ENCODE measurements at regions not wholly inside any gene's neighbourhood (a gene's known extent, or its start where the extent isn't known, plus 50 kb on each side); places are given as distances from the start of the nearest gene placed in this dataset.

DNA sequence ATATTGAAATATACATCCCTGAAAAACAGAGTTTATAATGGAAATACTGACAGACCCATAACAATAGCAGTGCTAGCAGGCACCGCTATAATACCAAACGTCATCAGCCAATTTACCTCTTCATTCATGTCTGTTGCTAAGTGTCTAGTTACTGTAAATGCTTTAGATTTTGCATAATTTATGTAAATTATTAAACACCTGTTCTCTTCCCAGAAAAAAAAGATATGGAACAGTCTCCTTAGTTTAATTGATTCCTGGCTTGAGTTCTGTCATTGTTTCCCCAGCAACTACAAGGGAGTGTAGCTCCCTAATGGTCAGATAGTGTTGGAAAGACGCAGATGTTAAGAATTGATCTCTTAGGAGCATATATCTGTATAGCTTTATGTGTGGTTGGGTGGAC is 817.9 kb upstream of the ADGRL2 start:
- Histone ChIP-seq H4K20me1 (ENCODE audit: insufficient read depth) (no peaks in the 10 kb centered on the region), H3K9me2 (ENCODE audit: insufficient read depth, low read length) (no peaks in the 10 kb centered on the region), H3K27me3 (ENCODE audit: insufficient read depth, low read depth, low read length) (no peaks in the 10 kb centered on the region), H3K4me2 (ENCODE audit: low read length) (no peak overlapping the region), H3K9me3 (ENCODE audit: low read length) (no peaks in the 10 kb centered on the region), H3K9ac (ENCODE audit: low read length) (no peak overlapping the region), H3F3A (ENCODE audit: insufficient read depth, low read length, poor library complexity, severe bottlenecking) (no peaks in the 10 kb centered on the region), H3K36me3 (ENCODE audit: insufficient read depth, low read length) (no peaks in the 10 kb centered on the region), H2AFZ (ENCODE audit: low read depth, low read length) (no peak overlapping the region), H3K79me2 (replicated peaks; ENCODE audit: insufficient read depth, low read length) (no peaks in the 10 kb centered on the region), H3K4me3 (ENCODE audit: low read length) (no peak overlapping the region), H3K27ac (ENCODE audit: low read length) (peak overlapping the region; percentile 77)
- TF ChIP-seq EP300 (conservative IDR thresholded peaks at IDR 0.05; ENCODE audit: poor library complexity, severe bottlenecking) (peak; percentile 44), POLR2AphosphoS5 (IDR thresholded peaks at IDR 0.05) (peak; percentile 24), RAD21 (conservative IDR thresholded peaks at IDR 0.05) (no peak), MXI1 (conservative IDR thresholded peaks at IDR 0.05; ENCODE audit: poor library complexity, severe bottlenecking) (no peak)
- TF ChIP-seq, protein P1, sequence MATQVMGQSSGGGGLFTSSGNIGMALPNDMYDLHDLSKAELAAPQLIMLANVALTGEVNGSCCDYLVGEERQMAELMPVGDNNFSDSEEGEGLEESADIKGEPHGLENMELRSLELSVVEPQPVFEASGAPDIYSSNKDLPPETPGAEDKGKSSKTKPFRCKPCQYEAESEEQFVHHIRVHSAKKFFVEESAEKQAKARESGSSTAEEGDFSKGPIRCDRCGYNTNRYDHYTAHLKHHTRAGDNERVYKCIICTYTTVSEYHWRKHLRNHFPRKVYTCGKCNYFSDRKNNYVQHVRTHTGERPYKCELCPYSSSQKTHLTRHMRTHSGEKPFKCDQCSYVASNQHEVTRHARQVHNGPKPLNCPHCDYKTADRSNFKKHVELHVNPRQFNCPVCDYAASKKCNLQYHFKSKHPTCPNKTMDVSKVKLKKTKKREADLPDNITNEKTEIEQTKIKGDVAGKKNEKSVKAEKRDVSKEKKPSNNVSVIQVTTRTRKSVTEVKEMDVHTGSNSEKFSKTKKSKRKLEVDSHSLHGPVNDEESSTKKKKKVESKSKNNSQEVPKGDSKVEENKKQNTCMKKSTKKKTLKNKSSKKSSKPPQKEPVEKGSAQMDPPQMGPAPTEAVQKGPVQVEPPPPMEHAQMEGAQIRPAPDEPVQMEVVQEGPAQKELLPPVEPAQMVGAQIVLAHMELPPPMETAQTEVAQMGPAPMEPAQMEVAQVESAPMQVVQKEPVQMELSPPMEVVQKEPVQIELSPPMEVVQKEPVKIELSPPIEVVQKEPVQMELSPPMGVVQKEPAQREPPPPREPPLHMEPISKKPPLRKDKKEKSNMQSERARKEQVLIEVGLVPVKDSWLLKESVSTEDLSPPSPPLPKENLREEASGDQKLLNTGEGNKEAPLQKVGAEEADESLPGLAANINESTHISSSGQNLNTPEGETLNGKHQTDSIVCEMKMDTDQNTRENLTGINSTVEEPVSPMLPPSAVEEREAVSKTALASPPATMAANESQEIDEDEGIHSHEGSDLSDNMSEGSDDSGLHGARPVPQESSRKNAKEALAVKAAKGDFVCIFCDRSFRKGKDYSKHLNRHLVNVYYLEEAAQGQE (IDR thresholded peaks at IDR 0.05; ENCODE audit: borderline replicate concordance): peak; percentile 65

DNA sequence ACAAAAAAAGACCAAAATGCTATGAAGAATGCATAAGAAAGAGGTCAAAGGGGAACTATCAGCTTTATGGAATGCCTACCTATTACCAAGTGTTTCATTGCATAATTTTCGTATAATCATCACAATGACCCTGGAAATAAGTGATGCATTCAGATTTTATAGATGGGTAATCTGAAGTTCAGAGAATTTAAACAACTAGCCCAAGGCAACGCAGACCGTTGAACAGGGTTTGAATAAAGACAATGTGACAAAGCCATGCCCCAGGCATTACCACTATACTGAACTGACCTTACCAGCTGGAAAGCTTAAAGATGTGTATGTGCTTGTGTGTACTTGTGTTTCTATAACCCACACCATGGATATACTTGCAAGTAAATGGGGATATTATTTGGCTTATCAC is 827.6 kb upstream of the ADGRL2 start:
- H4K20me1 ChIP-seq (ENCODE audit: insufficient read depth): no peaks in the 10 kb centered on the region
- no peaks in the 10 kb centered on the region for H3K9me3 ChIP-seq (ENCODE audit: low read length)
- H3K9me2 ChIP-seq (ENCODE audit: insufficient read depth, low read length): no peaks in the 10 kb centered on the region
- TF ChIP-seq, protein P1 (IDR thresholded peaks at IDR 0.05; ENCODE audit: borderline replicate concordance): no peak
- no peak for TF ChIP-seq EZH2 (IDR thresholded peaks at IDR 0.05; ENCODE audit: borderline replicate concordance, insufficient read depth, low read length, poor library complexity, severe bottlenecking)
- TF ChIP-seq, protein P2, sequence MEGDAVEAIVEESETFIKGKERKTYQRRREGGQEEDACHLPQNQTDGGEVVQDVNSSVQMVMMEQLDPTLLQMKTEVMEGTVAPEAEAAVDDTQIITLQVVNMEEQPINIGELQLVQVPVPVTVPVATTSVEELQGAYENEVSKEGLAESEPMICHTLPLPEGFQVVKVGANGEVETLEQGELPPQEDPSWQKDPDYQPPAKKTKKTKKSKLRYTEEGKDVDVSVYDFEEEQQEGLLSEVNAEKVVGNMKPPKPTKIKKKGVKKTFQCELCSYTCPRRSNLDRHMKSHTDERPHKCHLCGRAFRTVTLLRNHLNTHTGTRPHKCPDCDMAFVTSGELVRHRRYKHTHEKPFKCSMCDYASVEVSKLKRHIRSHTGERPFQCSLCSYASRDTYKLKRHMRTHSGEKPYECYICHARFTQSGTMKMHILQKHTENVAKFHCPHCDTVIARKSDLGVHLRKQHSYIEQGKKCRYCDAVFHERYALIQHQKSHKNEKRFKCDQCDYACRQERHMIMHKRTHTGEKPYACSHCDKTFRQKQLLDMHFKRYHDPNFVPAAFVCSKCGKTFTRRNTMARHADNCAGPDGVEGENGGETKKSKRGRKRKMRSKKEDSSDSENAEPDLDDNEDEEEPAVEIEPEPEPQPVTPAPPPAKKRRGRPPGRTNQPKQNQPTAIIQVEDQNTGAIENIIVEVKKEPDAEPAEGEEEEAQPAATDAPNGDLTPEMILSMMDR (IDR thresholded peaks at IDR 0.05; ENCODE audit: poor library complexity, severe bottlenecking): no peak
- TF ChIP-seq RAD21 (conservative IDR thresholded peaks at IDR 0.05): no peak
- TF ChIP-seq POLR2AphosphoS5 (IDR thresholded peaks at IDR 0.05): no peak
- TF ChIP-seq SMC3 (conservative IDR thresholded peaks at IDR 0.05; ENCODE audit: poor library complexity): no peak
- no peak for TF ChIP-seq MXI1 (conservative IDR thresholded peaks at IDR 0.05; ENCODE audit: poor library complexity, severe bottlenecking)
- no peak for TF ChIP-seq TAF1 (IDR thresholded peaks at IDR 0.05; ENCODE audit: low read depth)
- no peak for TF ChIP-seq EP300 (conservative IDR thresholded peaks at IDR 0.05; ENCODE audit: poor library complexity, severe bottlenecking)
- no peaks in the 10 kb centered on the region for H3K27me3 ChIP-seq (ENCODE audit: insufficient read depth, low read depth, low read length)
- H3F3A ChIP-seq (ENCODE audit: insufficient read depth, low read length, poor library complexity, severe bottlenecking): no peaks in the 10 kb centered on the region
- no peak overlapping the region for H3K4me2 ChIP-seq (ENCODE audit: low read length)
- H2AFZ ChIP-seq (ENCODE audit: low read depth, low read length): no peak overlapping the region
- H3K27ac ChIP-seq (ENCODE audit: low read length): no peak overlapping the region
- H3K79me2 ChIP-seq (replicated peaks; ENCODE audit: insufficient read depth, low read length): no peaks in the 10 kb centered on the region
- H3K4me3 ChIP-seq (ENCODE audit: low read length): no peak overlapping the region
- H3K9ac ChIP-seq (ENCODE audit: low read length): no peak overlapping the region
- H3K36me3 ChIP-seq (ENCODE audit: insufficient read depth, low read length): no peaks in the 10 kb centered on the region

All from neural cell (in vitro differentiated cells).